ENCODE measurements at regions not wholly inside any gene's neighbourhood (a gene's known extent, or its start where the extent isn't known, plus 50 kb on each side); places are given as distances from the start of the nearest gene placed in this dataset.

GRCh38 chr22:48356731-48357130, 1470.9 kb downstream of the BRD1 start:
- TF ChIP-seq CTCF (IDR thresholded peaks at IDR 0.05 in 8 of 11, conservative IDR thresholded peaks at IDR 0.05 in 3 of 11) (no peak), POLR2A (IDR thresholded peaks at IDR 0.05) (no peak), POLR2AphosphoS5 (IDR thresholded peaks at IDR 0.05) (no peak)

All from spleen (tissue), 7 donors.